Mucosa of descending colon (tissue), 3 donors: ENCODE measurements at regions not wholly inside any gene's neighbourhood (a gene's known extent, or its start where the extent isn't known, plus 50 kb on each side); places are given as distances from the start of the nearest gene placed in this dataset.

ENCODE experiments used
- ATAC-seq: fragments of 200-7000 bp; cut with Tn5 transposase; one replicate; pipeline ENCODE4 v1.9.1; 2020; ENCODE audit warnings: mild to moderate bottlenecking, moderate library complexity
- DNase-seq, 3 donors: peaks; one replicate each; pipeline ENCODE4 v3.0.0-alpha.2; 2020
- H3K36me3 ChIP-seq: fragments of 200-600 bp; one replicate; pipeline ENCODE4 v1.8.0; 2021; ENCODE audit warnings: low read depth, mild to moderate bottlenecking
- H3K4me1 ChIP-seq: fragments of 200-600 bp; one replicate; pipeline ENCODE4 v1.8.0; 2021; ENCODE audit warnings: low read depth, mild to moderate bottlenecking
- H3K4me3 ChIP-seq: fragments of 200-600 bp; one replicate; pipeline ENCODE4 v1.8.0; 2021; ENCODE audit warnings: mild to moderate bottlenecking
- H3K9me3 ChIP-seq: fragments of 200-600 bp; one replicate; pipeline ENCODE4 v1.8.0; 2021; ENCODE audit warnings: mild to moderate bottlenecking
- intact Hi-C, 2 donors: fragments of 100-400 bp; cut with DNase I in 1 of 2; cut with micrococcal nuclease in 1 of 2; formaldehyde crosslinking; loops; one replicate each; pipeline versions ENCODE4 v1.11.0 to v1.11.1; 2022; cut with DNase I, micrococcal nuclease
- TF ChIP-seq, protein P1 (sequence below): fragments of 200-600 bp; IDR thresholded peaks from one replicate; pipeline ENCODE4 v1.8.0; 2022; ENCODE audit warnings: antibody characterized with exemption, mild to moderate bottlenecking
- donor health status: DM: no; HTN: no; CAD: no; lungs with moderate emphysema.
- donor health status: DM: no; HTN: no; CAD: no.
- donor health status: DM: no; HTN: yes; CAD: no.

DNA sequence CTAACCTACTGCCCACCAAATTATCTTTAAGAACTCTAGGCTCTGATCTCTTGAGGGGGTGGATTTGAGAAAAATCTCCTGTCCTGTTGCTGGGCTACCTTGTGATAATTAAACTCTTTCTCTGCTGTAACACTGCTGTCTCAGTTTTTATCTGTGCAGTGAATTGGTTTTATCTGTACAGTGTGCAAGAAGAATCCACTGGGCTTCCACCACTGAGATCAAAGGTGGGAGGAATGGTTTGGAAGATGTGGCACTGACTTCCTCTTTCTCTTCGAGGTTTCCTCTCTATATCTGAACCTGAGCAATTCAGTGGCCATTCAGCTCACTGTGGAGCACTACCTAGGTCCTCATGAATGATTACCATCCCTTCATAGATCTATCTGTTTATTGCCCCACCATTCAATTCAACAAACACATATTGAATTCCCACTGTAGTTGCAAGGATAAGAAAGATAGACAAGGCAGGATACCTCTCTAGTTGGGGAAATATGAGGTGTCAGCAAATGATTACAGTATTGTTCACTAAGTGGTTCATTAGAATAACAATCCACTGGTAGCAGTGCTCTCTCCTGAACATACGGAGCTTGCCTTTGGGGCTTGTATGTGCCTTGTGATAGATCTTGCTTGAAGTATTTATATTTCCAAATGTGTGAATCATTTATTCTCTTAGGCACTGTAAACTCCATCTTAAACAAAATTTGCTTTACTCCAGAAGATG lies 172.1 kb upstream of the ARG1 start:
- H3K4me3 ChIP-seq = no peak overlapping the region
- TF ChIP-seq, protein P1, sequence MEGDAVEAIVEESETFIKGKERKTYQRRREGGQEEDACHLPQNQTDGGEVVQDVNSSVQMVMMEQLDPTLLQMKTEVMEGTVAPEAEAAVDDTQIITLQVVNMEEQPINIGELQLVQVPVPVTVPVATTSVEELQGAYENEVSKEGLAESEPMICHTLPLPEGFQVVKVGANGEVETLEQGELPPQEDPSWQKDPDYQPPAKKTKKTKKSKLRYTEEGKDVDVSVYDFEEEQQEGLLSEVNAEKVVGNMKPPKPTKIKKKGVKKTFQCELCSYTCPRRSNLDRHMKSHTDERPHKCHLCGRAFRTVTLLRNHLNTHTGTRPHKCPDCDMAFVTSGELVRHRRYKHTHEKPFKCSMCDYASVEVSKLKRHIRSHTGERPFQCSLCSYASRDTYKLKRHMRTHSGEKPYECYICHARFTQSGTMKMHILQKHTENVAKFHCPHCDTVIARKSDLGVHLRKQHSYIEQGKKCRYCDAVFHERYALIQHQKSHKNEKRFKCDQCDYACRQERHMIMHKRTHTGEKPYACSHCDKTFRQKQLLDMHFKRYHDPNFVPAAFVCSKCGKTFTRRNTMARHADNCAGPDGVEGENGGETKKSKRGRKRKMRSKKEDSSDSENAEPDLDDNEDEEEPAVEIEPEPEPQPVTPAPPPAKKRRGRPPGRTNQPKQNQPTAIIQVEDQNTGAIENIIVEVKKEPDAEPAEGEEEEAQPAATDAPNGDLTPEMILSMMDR = no peak
- H3K4me1 ChIP-seq = no peaks in the 10 kb centered on the region
- DNase-seq (no peak), ATAC-seq (no peak)
- no peaks in the 10 kb centered on the region for H3K36me3 ChIP-seq
- intact Hi-C loops = no loop called here
- peaks cover 12% of the 10 kb centered on the region for H3K9me3 ChIP-seq

DNA sequence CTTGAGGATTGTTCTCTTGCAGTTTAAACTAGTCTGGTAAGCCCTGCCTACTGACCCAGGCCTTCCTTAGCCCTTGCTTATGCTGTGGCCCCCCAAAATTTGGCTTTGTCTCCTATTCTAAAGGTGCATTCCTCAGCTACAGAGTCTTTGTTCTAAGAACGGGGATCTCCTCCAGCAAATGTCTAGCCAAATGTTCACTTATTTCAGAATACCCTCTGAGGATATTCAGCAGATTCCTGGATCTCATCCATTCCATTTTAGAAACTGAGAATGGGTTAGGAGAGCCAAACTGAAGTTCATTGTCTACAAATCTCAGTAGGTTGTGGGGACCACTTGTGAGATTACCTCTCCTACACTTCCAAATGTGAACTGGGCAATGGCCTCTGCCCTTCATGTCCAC lies 164.2 kb upstream of the ARG1 start:
- no peak for ATAC-seq
- Histone ChIP-seq H3K36me3 (no peaks in the 10 kb centered on the region), H3K4me3 (no peak overlapping the region), H3K9me3 (no peaks in the 10 kb centered on the region), H3K4me1 (no peaks in the 10 kb centered on the region)
- intact Hi-C loops = no loop called here
- TF ChIP-seq, protein P1 = no peak
- no peak for DNase-seq

DNA sequence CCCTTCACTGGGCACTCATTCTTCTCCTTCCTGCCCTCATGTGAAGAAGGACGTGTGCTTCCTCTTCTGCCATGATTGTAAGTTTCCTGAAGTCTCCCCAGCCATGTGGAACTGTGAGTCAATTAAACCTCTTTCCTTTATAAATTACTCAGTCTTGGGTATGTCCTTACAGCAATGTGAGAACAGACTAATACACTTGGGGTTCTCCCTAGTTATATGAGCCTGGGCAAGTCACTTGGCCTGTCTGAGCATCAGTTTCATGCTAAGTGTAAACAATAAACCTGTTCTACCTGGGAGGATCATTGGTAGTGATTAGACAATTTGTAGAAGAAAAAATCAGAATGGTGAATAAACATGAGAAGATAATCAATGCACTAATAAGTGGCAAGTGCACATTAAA lies 162.2 kb upstream of the ARG1 start:
- no peaks in the 10 kb centered on the region for H3K9me3 ChIP-seq
- intact Hi-C loops = no loop called here
- TF ChIP-seq, protein P1 = no peak
- ATAC-seq = no peak
- H3K4me3 ChIP-seq = no peak overlapping the region
- H3K36me3 ChIP-seq = no peaks in the 10 kb centered on the region
- no peaks in the 10 kb centered on the region for H3K4me1 ChIP-seq
- DNase-seq = no peak

DNA sequence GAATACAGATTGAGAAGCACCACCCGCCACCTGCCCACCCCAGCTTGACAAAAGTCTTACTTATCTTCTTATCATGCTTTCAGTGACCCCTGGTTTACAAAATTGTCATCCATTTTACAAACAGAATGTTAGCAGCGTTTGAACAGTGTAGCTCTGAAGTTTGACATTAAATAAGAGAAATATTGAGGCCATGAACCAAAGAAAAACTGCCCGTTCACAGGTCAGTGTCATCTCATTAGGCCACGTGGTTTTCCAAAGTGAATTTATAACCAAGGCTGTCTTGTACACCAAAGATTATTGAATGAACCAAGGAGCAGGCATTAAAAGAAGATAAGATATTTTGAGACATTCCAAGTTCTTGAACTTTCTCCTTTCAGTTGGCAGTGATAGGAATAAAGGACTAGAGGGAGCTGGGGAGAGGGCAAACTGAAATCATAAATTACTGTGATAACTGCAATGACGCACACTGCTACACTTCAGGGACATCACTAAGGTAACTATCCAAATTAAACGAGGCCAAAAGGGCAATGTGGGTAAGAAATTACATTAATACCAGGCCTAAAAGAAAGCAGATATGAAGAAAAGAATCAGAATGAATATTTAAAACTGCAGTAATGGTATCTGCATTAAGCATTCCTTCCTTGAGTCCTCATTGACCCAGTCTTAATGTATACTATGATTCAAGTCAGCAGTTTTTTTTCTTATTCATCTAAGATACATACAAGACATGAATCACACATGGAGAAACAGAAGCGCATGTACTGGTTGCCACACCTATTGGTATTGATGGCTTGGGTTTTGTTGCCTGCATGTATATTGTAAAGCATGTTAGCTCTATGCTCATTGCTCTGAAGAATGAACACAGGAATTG lies 159.8 kb upstream of the ARG1 start:
- no peak for DNase-seq
- TF ChIP-seq, protein P1 = no peak
- intact Hi-C loops = no loop called here
- no peaks in the 10 kb centered on the region for H3K9me3 ChIP-seq
- H3K4me1 ChIP-seq = no peaks in the 10 kb centered on the region
- H3K4me3 ChIP-seq = no peak overlapping the region
- H3K36me3 ChIP-seq = no peaks in the 10 kb centered on the region
- no peak for ATAC-seq

DNA sequence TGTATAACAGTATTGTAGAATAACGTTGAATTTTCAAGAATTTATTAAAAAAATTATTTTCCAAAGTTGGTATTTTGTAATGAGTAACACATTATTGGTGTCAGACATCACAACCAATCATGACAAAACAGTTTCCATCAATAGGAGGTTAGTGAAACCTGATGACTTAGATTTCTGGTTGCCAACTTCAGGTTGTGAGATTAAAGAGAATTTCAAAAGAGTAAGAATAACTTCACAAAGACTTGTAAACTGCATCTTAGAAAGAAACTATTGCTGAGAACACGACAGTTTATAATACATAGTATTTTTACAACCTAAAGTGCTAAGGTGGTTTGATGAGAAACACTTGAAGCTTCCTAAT lies 159.2 kb upstream of the ARG1 start:
- Histone ChIP-seq H3K4me1 (no peaks in the 10 kb centered on the region), H3K9me3 (no peaks in the 10 kb centered on the region), H3K4me3 (no peak overlapping the region), H3K36me3 (no peaks in the 10 kb centered on the region)
- intact Hi-C loops = no loop called here
- TF ChIP-seq, protein P1 = no peak
- DNase-seq (no peak), ATAC-seq (no peak)
